Activated CD4-positive, alpha-beta T cell treated with anti-CD3 and anti-CD28 coated beads, Interleukin-2, amount 50 U/mL, for 4 hours (primary cell): ENCODE measurements at regions not wholly inside any gene's neighbourhood (a gene's known extent, or its start where the extent isn't known, plus 50 kb on each side); places are given as distances from the start of the nearest gene placed in this dataset.
"Not testable (repeated sequence)": the region's sequence is repeated elsewhere in the genome, so short reads cannot be mapped to it uniquely, and the experiment has no call there.

Experiments
- DNase-seq, 2 experiments: peaks; one replicate each; pipeline ENCODE4 v3.0.0-alpha.2; 2020

DNA sequence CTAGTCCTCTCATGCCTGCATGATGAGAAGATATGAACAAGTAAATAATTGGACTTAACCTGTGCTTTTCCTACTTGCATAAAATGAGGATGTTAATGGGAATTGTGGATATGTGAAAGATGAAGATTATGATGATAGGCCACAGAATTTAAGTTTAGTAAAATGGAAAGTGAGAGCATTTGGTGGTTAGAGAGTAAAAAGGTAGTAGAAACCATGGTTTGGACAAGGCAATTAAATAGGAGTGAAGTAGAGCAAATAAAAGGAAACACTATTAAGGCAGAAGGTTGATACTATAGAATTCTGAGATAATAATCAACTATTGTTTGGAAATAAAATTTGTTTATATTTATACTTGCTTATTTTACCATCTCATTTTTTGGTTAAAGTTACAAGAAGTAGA, 1162.5 kb downstream of the MRPL39 start:
- DNase-seq = no peak

DNA sequence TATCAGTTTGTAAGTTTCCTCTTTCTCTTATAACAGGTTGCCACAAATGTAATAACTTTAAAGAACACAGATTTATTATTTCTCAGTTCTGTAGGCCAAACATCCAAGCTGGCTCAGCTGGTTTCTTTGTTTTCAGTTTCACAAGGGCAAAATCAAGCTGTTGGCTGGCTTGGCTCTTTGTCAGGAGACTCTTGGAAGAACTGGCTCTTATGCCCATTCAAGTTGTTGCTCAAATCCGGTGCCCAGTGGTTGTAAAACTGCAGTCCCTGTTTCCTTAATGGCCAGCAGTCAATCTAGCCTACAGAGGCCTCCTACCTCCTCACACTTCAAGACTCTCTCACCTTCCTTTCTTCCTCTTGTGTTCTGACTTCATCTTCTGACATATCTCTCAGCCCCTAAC, 1171.0 kb downstream of the MRPL39 start:
- DNase-seq = no peak

- no peak for DNase-seq
These were observed 1178.6 kb downstream of the MRPL39 start for GRCh38 chr21:24428591-24429199.

GRCh38 chr21:24424776-24425175, 1182.5 kb downstream of the MRPL39 start:
- no peak for DNase-seq

DNA sequence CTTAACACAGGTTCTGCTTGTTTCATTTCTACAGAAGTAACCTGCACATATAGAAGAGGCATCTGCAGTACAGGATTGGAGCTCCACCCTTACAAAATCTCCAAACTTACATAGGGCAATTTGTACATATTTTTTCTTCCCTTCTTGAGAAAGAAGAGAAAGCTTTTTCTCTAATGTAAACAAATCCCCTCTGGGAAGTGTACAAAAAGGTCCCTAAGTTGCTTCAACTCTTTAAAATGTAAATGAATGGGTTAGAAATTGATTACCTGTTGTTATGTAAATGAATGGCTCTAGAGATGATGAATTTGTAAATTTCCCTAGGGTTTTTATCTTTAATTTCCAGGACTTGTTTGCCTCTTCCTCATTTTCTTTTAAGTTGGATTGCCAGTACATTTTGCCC, 1183.7 kb downstream of the MRPL39 start:
- no peak for DNase-seq

DNA sequence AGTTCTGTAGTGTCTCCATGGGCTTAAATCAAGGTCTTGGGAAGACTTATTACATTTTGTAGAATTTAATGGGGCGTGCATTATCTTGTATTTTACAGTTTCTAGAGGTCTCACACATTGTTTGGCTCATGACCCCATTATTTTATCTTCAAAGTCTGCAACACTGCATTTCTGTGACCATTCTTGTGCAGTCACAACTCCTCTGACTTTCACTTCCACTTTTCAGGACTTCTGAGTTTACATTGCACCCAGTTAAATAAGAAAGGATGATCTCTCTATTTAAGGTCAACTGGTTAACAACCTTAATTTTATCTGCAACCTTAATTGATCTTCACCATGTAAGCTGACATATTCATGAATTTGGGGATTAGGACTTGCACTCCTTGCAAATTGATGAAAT, 1186.6 kb downstream of the MRPL39 start:
- no peak for DNase-seq

DNA sequence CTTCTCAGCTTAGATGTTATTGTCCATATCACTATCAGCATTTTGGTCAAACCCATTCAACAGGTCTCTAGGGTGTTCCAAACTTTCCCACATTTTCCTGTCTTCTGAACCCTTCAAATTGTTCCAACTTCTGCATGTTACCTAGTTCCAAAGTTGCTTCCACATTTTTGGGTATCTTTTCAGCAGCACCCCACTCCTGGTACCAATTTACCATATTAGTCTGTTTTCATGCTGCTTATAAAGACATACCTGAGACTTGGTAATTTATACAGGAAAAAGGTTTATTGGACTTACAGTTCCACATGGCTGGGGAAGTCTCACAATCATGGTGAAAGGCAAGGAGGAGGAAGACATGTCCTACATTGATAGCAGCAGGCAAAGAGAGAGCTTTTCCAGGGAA, 1187.6 kb downstream of the MRPL39 start:
- DNase-seq = not testable (repeated sequence)

GRCh38 chr21:24418671-24419070, 1188.6 kb downstream of the MRPL39 start:
- no peak for DNase-seq

- DNase-seq = no peak
These were observed 1195.9 kb downstream of the MRPL39 start for GRCh38 chr21:24411429-24411828.

GRCh38 chr21:24403221-24403620, 1204.1 kb downstream of the MRPL39 start:
- no peak for DNase-seq

DNA sequence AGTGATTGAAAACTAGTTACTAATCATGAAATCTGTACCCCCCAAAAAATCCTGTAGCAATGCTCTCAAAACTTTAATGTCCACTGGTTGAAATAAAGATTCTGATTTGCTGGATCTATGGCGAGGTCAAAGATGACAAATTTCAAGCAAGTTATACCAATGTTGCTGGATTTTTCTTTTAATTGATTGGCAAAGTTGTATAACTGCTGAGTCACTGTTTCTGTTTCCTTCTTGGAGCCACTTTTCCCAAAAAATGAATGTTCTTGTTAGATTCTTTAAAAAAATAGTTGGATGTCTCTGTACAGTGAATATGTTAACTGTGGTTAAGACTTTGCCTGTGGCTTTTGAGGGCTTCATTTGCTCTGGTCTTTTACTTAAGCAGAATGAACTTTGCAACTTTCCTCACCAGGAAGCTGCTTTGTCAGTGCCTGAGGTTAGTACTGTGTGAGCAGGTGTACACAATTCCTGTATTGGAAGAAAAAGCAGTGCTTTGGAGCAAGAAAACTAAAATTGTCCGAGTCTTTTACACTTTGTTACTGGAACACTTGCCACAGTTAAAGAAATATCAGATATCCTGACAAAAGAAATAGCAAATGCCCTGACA, 1211.9 kb downstream of the MRPL39 start:
- DNase-seq = no peak

DNA sequence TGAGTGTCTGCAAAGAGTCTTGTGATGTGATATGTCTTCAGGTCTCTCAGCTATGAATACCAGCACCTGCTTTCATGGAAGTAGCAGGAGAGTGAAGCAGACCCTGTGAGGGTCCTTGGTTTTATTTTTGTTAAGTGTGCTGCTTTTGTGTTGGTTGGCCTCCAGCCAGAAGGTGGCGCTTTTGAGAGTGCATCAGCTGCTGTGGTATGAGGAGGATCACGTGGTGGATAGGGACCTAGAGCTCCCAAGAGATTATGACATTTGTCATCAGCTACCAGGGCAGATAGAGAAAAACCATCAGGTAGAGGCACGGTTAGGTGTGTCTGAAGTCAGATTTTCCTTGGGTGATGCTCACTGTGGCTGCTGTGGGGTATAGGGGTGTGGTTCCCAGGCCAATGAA, 1232.1 kb downstream of the MRPL39 start:
- no peak for DNase-seq

DNA sequence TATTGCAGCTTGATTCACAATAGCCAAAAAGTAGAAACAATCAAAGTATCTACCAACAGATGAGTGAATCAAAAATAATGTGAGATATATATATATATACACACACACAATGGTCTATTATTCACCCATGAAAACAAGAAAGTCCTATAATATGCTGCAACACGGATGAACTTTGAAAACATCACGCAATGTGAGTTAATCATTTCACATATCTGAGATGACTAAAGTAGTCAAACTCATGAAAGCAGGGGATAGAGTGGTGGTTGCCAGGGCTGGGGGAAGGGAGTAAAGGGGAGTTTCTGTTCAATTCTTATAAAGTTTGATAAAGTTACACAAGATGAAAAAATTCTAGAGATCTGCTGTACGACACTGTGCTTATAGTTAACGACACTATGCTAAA, 1234.8 kb downstream of the MRPL39 start:
- no peak for DNase-seq

DNA sequence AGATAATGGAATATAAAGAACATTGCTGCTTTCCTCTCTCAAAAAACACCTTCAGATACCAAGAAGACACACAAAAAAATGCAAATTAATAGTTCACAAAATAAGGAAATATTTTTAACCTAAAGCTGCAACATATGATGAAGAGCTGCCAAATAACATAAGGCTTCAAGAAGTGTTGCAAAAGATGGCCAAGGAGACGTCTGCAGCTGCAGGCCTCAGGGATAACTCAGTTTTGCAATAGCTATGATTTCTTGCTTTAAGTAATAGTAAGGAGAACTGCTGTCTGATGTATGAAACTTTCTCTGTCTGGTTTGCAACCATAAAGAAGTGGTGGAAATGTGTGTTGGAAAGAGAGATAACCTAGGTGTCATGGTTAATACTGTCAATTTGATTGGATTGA, 1237.5 kb downstream of the MRPL39 start:
- DNase-seq = no peak

DNA sequence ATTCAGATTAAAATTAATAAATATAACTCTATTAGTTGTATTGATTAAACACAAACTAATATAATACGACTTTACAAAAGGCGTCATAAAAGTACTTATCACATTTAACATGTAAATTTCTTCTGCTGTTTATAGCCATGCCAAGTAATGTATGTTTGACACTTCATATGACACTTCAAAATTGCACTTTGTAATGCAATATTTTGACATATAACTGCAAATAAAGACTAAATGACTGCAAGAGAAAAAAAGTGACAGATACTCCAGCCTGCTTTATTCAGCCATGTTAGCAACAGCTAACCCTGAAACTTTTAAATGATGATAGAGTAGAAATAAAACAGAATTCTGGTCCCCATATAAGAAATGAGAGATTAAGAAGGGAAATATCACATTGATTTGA, 1238.0 kb downstream of the MRPL39 start:
- DNase-seq = no peak

DNA sequence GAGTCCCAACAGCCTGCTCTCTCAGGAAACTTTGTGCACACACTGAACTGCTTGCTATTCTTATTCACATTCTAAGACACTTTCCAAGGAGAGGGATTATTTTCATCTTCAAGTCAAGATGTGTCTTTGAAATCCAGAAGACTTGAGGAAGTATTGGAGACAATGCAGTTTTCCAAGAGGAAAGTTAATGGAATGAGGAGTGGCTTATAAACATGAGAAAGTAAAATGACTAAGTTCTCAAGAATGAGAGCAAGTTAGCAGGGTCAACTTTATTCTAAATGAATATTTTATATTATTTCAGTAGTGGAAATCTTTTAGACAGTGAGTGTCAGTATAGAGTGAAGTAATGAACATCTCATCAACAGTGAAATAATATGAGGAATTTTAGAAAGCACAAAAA, 1239.3 kb downstream of the MRPL39 start:
- DNase-seq = no peak

DNA sequence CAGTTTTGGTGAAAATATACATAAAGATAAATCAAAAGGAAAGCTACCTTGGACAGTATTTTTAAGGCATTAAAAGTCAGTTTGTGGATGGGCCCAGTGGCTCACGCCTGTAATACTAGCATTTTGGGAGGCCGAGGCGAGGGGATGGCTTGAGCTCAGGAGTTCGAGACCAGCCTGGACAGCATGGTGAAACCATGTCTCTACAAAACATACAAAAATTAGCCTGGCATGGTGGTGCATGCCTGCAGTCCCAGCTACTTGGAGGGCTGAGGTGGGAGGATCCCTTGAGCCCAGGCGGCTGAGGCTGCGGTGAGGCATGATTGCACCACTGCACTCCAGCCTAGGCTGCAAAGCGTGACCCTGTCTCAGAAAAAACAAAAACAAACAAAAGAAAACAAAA, 1253.8 kb downstream of the MRPL39 start:
- no peak for DNase-seq

GRCh38 chr21:24339406-24339805, 1267.9 kb downstream of the MRPL39 start:
- no peak for DNase-seq

GRCh38 chr21:24336491-24336890, 1270.8 kb downstream of the MRPL39 start:
- no peak for DNase-seq

DNA sequence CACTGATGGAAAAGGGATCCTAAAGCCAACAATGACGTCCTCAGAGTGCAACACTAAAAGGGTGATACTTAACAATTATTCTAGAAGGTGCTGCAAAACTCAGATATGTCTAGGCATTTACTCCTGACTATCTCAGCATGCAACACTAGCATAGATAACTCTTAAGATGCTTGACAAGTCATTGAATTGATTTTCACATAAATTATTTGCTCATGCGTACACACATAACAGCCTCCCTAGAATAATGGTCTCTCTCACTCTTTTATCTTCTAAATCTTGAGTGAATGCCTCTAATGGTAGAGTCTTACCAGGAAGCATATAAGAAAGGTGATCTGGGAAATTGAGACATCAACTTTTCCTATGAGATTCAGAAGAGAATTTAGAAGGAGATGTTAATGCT, 1283.7 kb downstream of the MRPL39 start:
- DNase-seq = no peak

GRCh38 chr21:24316277-24316922, 1290.9 kb downstream of the MRPL39 start:
- no peak for DNase-seq

GRCh38 chr21:24310788-24311187, 1296.5 kb downstream of the MRPL39 start:
- DNase-seq = no peak

DNA sequence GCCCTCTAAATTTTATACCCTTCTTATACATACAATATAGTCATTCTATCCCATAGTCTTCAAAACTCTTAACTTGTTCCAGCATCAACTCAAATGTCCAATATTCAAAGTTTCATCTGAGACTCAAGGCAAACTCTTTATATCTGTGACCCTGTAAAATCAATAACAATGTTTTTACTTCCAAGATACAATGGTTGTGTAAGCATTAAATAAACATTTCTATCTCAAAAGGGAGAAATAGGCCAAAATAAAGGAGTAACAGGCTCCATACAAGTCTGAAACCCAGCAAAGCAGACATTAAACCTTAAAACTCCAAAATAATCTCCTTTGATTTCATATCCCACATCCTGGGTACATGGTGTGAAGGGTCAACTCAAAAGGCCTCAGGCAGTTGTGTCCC, 1299.1 kb downstream of the MRPL39 start:
- DNase-seq = no peak

- no peak for DNase-seq
These were observed 1304.9 kb downstream of the MRPL39 start for GRCh38 chr21:24302400-24302799.

GRCh38 chr21:24298040-24298439, 1309.2 kb downstream of the MRPL39 start:
- DNase-seq = no peak
